H1 (cell line): ENCODE measurements at regions not wholly inside any gene's neighbourhood (a gene's known extent, or its start where the extent isn't known, plus 50 kb on each side); places are given as distances from the start of the nearest gene placed in this dataset.

Experiments
- CTCF ChIA-PET: fragments of 300-600 bp; sonication (Branson Sonifier 250); formaldehyde crosslinking; loops from one replicate; lab custom pipeline; 2021; ENCODE audit not compliant: partially characterized antibody; lab: Charles Lee
- POLR2A ChIA-PET: fragments of 300-600 bp; sonication (Branson Sonifier 250); formaldehyde crosslinking; loops from one replicate; lab custom pipeline; 2021; ENCODE audit warnings: inconsistent platforms; ENCODE audit not compliant: partially characterized antibody; lab: Charles Lee
- DNase-seq, 2 experiments: peaks; one replicate each; pipeline versions ENCODE4 v3.0.0 to v3.0.0-alpha.2; 2010 to 2022; ENCODE audit warnings: low spot score in 2 of 2, low read depth in 1 of 2, mixed read lengths in 1 of 2
- FAIRE-seq: peaks from 2 replicates; lab custom pipeline; 2011; peaks lifted over from hg19 to GRCh38; lab: Jason Lieb, UNC
- H2AFZ ChIP-seq: 2 replicates; pipeline ENCODE4 v1.8.1; 2012; ENCODE audit warnings: low read length, inconsistent platforms
- H2AK5ac ChIP-seq: 2 replicates; pipeline ENCODE4 v1.6.1; 2013; ENCODE audit warnings: low read depth, low read length
- H2BK120ac ChIP-seq: replicated peaks from 2 replicates; pipeline ENCODE3; 2013; ENCODE audit warnings: low read depth, low read length, inconsistent platforms
- H2BK12ac ChIP-seq: 2 replicates; pipeline ENCODE4 v1.6.1; 2013; ENCODE audit warnings: low read depth, low read length
- H2BK15ac ChIP-seq: 2 replicates; pipeline ENCODE4 v1.6.1; 2013; ENCODE audit warnings: low read length
- H2BK20ac ChIP-seq: 2 replicates; pipeline ENCODE4 v1.6.1; 2013; ENCODE audit warnings: low read length
- H2BK5ac ChIP-seq: 2 replicates; pipeline ENCODE4 v1.6.1; 2013; ENCODE audit warnings: low read depth, low read length
- H3K14ac ChIP-seq: 2 replicates; pipeline ENCODE4 v1.6.1; 2013; ENCODE audit warnings: inconsistent platforms; ENCODE audit not compliant: insufficient read length
- H3K18ac ChIP-seq: 2 replicates; pipeline ENCODE4 v1.6.1; 2013; ENCODE audit warnings: low read length; ENCODE audit errors: extremely low read depth
- H3K23ac ChIP-seq: 2 replicates; pipeline ENCODE4 v1.6.1; 2013; ENCODE audit warnings: inconsistent platforms; ENCODE audit not compliant: insufficient read length
- H3K23me2 ChIP-seq: 2 replicates; pipeline ENCODE4 v1.6.1; 2013; ENCODE audit warnings: low read depth, low read length
- H3K27ac ChIP-seq: 2 replicates; pipeline ENCODE4 v1.6.1; 2011; ENCODE audit warnings: low read depth, low read length, inconsistent platforms
- H3K27me3 ChIP-seq, 4 experiments: replicated peaks in 1 of 4; 1 replicate in 1 of 4; 2 replicates in 3 of 4; pipeline versions ENCODE4 v1.6.1 to v1.8.1; 2011 to 2013; ENCODE audit warnings: low read length in 3 of 4, mild to moderate bottlenecking in 3 of 4, inconsistent platforms in 2 of 4, mixed read lengths in 2 of 4, moderate library complexity in 1 of 4; ENCODE audit not compliant: control insufficient read depth in 3 of 4, insufficient read depth in 3 of 4; ENCODE audit errors: extremely low read depth in 1 of 4
- H3K36me3 ChIP-seq, 4 experiments: 2 replicates each; pipeline versions ENCODE4 v1.6.1 to v1.8.1; 2011 to 2013; ENCODE audit warnings: mild to moderate bottlenecking in 4 of 4, low read length in 3 of 4, moderate library complexity in 2 of 4, control low read depth in 1 of 4, inconsistent platforms in 1 of 4; ENCODE audit not compliant: insufficient read depth in 4 of 4, control insufficient read depth in 2 of 4
- H3K4ac ChIP-seq: replicated peaks from 2 replicates; pipeline ENCODE3; 2013; ENCODE audit warnings: low read length, low read depth, mixed read lengths, inconsistent platforms; ENCODE audit not compliant: insufficient read length
- H3K4me1 ChIP-seq, 4 experiments: replicated peaks in 1 of 4; 1 replicate in 1 of 4; 2 replicates in 3 of 4; pipeline versions ENCODE4 v1.6.1 to v1.8.1; 2011 to 2013; ENCODE audit warnings: low read length in 3 of 4, inconsistent platforms in 2 of 4, mixed read lengths in 1 of 4; ENCODE audit not compliant: insufficient read depth in 4 of 4, control insufficient read depth in 3 of 4
- H3K4me2 ChIP-seq, 2 experiments: 2 replicates each; pipeline versions ENCODE4 v1.6.1 to v1.8.1; 2011 to 2013; ENCODE audit warnings: low read depth in 2 of 2, low read length in 2 of 2, control low read depth in 1 of 2, inconsistent platforms in 1 of 2, mild to moderate bottlenecking in 1 of 2; ENCODE audit not compliant: insufficient read depth in 1 of 2
- H3K4me3 ChIP-seq, 4 experiments: fragments of 200-600, 300-600 bp in 1 of 4; sonication (generic), shearing (Covaris generic), sonication (Bioruptor Twin) in 1 of 4; 2 replicates each; pipeline versions ENCODE4 v1.5.1 to v1.8.1; 2011 to 2016; ENCODE audit warnings: low read length in 4 of 4, low read depth in 3 of 4, control low read depth in 2 of 4, inconsistent platforms in 2 of 4, mild to moderate bottlenecking in 2 of 4, mixed read lengths in 1 of 4, moderate library complexity in 1 of 4; ENCODE audit not compliant: insufficient read depth in 2 of 4; ENCODE audit errors: extremely low read depth in 1 of 4
- H3K56ac ChIP-seq: replicated peaks from 2 replicates; pipeline ENCODE3; 2013; ENCODE audit warnings: low read depth, mild to moderate bottlenecking, mixed read lengths, low read length, inconsistent platforms; ENCODE audit not compliant: insufficient read length
- H3K79me1 ChIP-seq: 2 replicates; pipeline ENCODE4 v1.6.1; 2013; ENCODE audit warnings: low read depth, low read length, control low read depth
- H3K79me2 ChIP-seq, 2 experiments: 2 replicates each; pipeline versions ENCODE4 v1.6.1 to v1.8.1; 2012 to 2013; ENCODE audit warnings: low read length in 2 of 2, mild to moderate bottlenecking in 2 of 2, inconsistent platforms in 1 of 2; ENCODE audit not compliant: insufficient read depth in 2 of 2, control insufficient read depth in 1 of 2
- H3K9ac ChIP-seq, 4 experiments: replicated peaks in 1 of 4; 1 replicate in 1 of 4; 2 replicates in 3 of 4; pipeline versions ENCODE4 v1.6.1 to v1.8.1; 2011 to 2013; ENCODE audit warnings: low read depth in 3 of 4, low read length in 3 of 4, control low read depth in 2 of 4, mild to moderate bottlenecking in 2 of 4, moderate library complexity in 2 of 4, inconsistent platforms in 1 of 4; ENCODE audit errors: extremely low read depth in 1 of 4
- H3K9me3 ChIP-seq, 2 experiments: 2 replicates each; pipeline versions ENCODE4 v1.6.1 to v1.8.1; 2012 to 2013; ENCODE audit warnings: mild to moderate bottlenecking in 2 of 2, moderate library complexity in 2 of 2, control low read depth in 1 of 2, inconsistent platforms in 1 of 2, low read depth in 1 of 2, low read length in 1 of 2, mixed read lengths in 1 of 2; ENCODE audit not compliant: insufficient read depth in 2 of 2
- H4K20me1 ChIP-seq, 2 experiments: replicated peaks in 1 of 2; 2 replicates each; pipeline versions ENCODE3 to v1.8.1; 2011 to 2013; ENCODE audit warnings: inconsistent platforms in 2 of 2, low read length in 2 of 2, mild to moderate bottlenecking in 1 of 2; ENCODE audit not compliant: insufficient read depth in 2 of 2, control insufficient read depth in 1 of 2
- H4K5ac ChIP-seq: 2 replicates; pipeline ENCODE4 v1.6.1; 2013; ENCODE audit warnings: low read length, low read depth, mixed read lengths, inconsistent platforms; ENCODE audit not compliant: insufficient read length
- H4K8ac ChIP-seq: 2 replicates; pipeline ENCODE4 v1.8.0; 2013; ENCODE audit warnings: mild to moderate bottlenecking, moderate library complexity, low read length, inconsistent platforms; ENCODE audit not compliant: insufficient read depth; ENCODE audit errors: extremely low read depth
- H4K91ac ChIP-seq: replicated peaks from 2 replicates; pipeline ENCODE3; 2013; ENCODE audit warnings: low read length, mixed read lengths, inconsistent platforms; ENCODE audit not compliant: insufficient read length
- BACH1 ChIP-seq: IDR thresholded peaks from 2 replicates; pipeline ENCODE4 v1.6.1; 2012; ENCODE audit warnings: low read length, improper control_type of control experiment
- CBX5 ChIP-seq: fragments of 300-800, 300-1000 bp; sonication (generic); IDR thresholded peaks from 2 replicates; pipeline ENCODE4 v1.7.1; 2016; ENCODE audit warnings: antibody characterized with exemption, low read length, low read depth
- EP300 ChIP-seq, 2 experiments: IDR thresholded peaks; 1 replicate in 1 of 2; 2 replicates in 1 of 2; pipeline ENCODE4 v1.6.1; 2011 to 2012; ENCODE audit warnings: low read depth in 2 of 2, low read length in 2 of 2, mild to moderate bottlenecking in 2 of 2, borderline replicate concordance in 1 of 2, inconsistent platforms in 1 of 2, moderate library complexity in 1 of 2
- JUN ChIP-seq: IDR thresholded peaks from 2 replicates; pipeline ENCODE4 v1.6.1; 2011; ENCODE audit warnings: low read depth, mild to moderate bottlenecking, improper control_type of control experiment, low read length
- NRF1 ChIP-seq: IDR thresholded peaks from 2 replicates; pipeline ENCODE4 v1.6.1; 2011; ENCODE audit warnings: mild to moderate bottlenecking, low read depth, low read length, improper control_type of control experiment
- RXRA ChIP-seq: IDR thresholded peaks from 2 replicates; pipeline ENCODE4 v1.6.1; 2011; ENCODE audit warnings: low read depth, mild to moderate bottlenecking, low read length, moderate library complexity; ENCODE audit not compliant: insufficient read depth
- SP1 ChIP-seq: IDR thresholded peaks from 2 replicates; pipeline ENCODE4 v1.6.1; 2011; ENCODE audit warnings: low read depth, low read length
- SP2 ChIP-seq: IDR thresholded peaks from 2 replicates; pipeline ENCODE4 v1.6.1; 2012; ENCODE audit warnings: mild to moderate bottlenecking, low read length, inconsistent platforms
- SP4 ChIP-seq: IDR thresholded peaks from 2 replicates; pipeline ENCODE4 v1.6.1; 2012; ENCODE audit warnings: low read length, inconsistent platforms
- TAF1 ChIP-seq: IDR thresholded peaks from 2 replicates; pipeline ENCODE4 v1.6.1; 2011; ENCODE audit warnings: mild to moderate bottlenecking, low read depth, low read length
- TCF12 ChIP-seq: IDR thresholded peaks from 2 replicates; pipeline ENCODE4 v1.6.1; 2011; ENCODE audit warnings: low read depth, mild to moderate bottlenecking, low read length
- TF ChIP-seq, protein P1 (sequence below): IDR thresholded peaks from 2 replicates; pipeline ENCODE4 v1.6.1; 2012; ENCODE audit warnings: inconsistent platforms
- TF ChIP-seq, protein P2 (sequence below): IDR thresholded peaks from 2 replicates; pipeline ENCODE4 v1.6.1; 2012; ENCODE audit warnings: low read length, inconsistent platforms

DNA sequence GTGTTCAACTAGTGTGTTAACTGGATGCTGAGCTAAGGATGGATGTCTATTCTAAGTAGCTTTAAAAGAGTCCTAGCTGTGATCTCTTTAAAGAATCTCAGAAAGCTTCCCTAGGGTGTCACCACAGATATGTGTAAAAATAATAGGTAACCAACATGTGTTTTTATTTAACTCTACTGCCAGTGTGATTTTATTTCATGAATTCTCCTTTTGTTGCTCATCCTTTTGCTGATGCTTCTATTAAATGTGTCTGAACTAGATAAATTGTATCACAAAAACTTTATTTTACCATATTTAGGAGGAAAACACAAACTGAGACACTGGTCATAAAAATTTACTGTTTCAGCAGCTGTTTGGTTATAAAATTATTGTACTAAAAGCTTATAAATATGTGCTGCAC, 809.4 kb upstream of the CITED2 start:
- Histone ChIP-seq H3K14ac (no peak overlapping the region), H2BK120ac (no peak overlapping the region), H3K23me2 (no peaks in the 10 kb centered on the region), H3K36me3 (peaks cover 0 to 15% (median 2%) of the 10 kb centered on the region in 4 experiments; a peak in 1 of 8 replicates), H2AFZ (no peak overlapping the region), H2BK5ac (no peak overlapping the region), H2BK12ac (no peak overlapping the region), H2AK5ac (no peak overlapping the region), H3K18ac (no peak overlapping the region), H3K56ac (no peak overlapping the region), H4K8ac (no peak overlapping the region), H3K4me3 (no peak overlapping the region), H4K20me1 (no peaks in the 10 kb centered on the region), H4K91ac (no peak overlapping the region), H3K9ac (no peak overlapping the region), H3K9me3 (peaks cover 29 to 33% of the 10 kb centered on the region in 2 experiments), H3K27ac (no peak overlapping the region), H3K23ac (no peak overlapping the region), H3K27me3 (no peaks in the 10 kb centered on the region), H3K79me1 (no peaks in the 10 kb centered on the region), H4K5ac (no peak overlapping the region), H2BK15ac (no peak overlapping the region), H2BK20ac (no peak overlapping the region), H3K79me2 (no peaks in the 10 kb centered on the region), H3K4me2 (no peak overlapping the region), H3K4ac (no peak overlapping the region), H3K4me1 (peaks cover 0 to 3% (median 0%) of the 10 kb centered on the region in 4 experiments; a peak in 1 of 7 replicates)
- FAIRE-seq (no peak), DNase-seq (no peak)
- POLR2A ChIA-PET, result no interaction called here
- CTCF ChIA-PET, result interaction anchor here (1.0 to 1.4 kb wide), 2 partner anchors 17 to 126 kb away, joined by 3 to 4 read pairs; no protein-coding TSS in a partner anchor
- TF ChIP-seq SP4 (no peak), SP2 (no peak), RXRA (no peak), TAF1 (no peak), BACH1 (no peak), TCF12 (no peak), SP1 (no peak), CBX5 (no peak), JUN (no peak), EP300 (IDR thresholded peaks at IDR 0.05; ENCODE audit: borderline replicate concordance in 1 of 2, low read depth in 2 of 2, low read length in 2 of 2) (no peak), NRF1 (no peak)
- TF ChIP-seq, protein P1, sequence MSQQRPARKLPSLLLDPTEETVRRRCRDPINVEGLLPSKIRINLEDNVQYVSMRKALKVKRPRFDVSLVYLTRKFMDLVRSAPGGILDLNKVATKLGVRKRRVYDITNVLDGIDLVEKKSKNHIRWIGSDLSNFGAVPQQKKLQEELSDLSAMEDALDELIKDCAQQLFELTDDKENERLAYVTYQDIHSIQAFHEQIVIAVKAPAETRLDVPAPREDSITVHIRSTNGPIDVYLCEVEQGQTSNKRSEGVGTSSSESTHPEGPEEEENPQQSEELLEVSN, result no peak
- TF ChIP-seq, protein P2, sequence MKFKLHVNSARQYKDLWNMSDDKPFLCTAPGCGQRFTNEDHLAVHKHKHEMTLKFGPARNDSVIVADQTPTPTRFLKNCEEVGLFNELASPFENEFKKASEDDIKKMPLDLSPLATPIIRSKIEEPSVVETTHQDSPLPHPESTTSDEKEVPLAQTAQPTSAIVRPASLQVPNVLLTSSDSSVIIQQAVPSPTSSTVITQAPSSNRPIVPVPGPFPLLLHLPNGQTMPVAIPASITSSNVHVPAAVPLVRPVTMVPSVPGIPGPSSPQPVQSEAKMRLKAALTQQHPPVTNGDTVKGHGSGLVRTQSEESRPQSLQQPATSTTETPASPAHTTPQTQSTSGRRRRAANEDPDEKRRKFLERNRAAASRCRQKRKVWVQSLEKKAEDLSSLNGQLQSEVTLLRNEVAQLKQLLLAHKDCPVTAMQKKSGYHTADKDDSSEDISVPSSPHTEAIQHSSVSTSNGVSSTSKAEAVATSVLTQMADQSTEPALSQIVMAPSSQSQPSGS, result no peak
